ENCODE measurements at regions not wholly inside any gene's neighbourhood (a gene's known extent, or its start where the extent isn't known, plus 50 kb on each side); places are given as distances from the start of the nearest gene placed in this dataset.
"Not testable (repeated sequence)": the region's sequence is repeated elsewhere in the genome, so short reads cannot be mapped to it uniquely, and the experiment has no call there.

- not testable (repeated sequence) for DNase-seq
Observed at GRCh38 chr14:52122163-52122562, 53.3 kb upstream of the NID2 start.

- no peak for DNase-seq
Observed at GRCh38 chr14:52121441-52121840, 52.6 kb upstream of the NID2 start.

- no peak for DNase-seq
Observed at GRCh38 chr14:52119030-52119429, 50.2 kb upstream of the NID2 start.

Data from NCI-H1694 (cell line).